A549 (cell line): ENCODE measurements at regions not wholly inside any gene's neighbourhood (a gene's known extent, or its start where the extent isn't known, plus 50 kb on each side); places are given as distances from the start of the nearest gene placed in this dataset.

ENCODE experiments used
- ATAC-seq, 2 experiments: fragments of 200-7000 bp in 1 of 2; fragments of >200 bp in 1 of 2; cut with Nextera tagmentation in 1 of 2; cut with Tn5 transposase in 1 of 2; 3 replicates each; pipeline versions ENCODE4 v1.8.0 to v1.9.1; 2018 to 2020; ENCODE audit warnings: mild to moderate bottlenecking in 1 of 2, moderate library complexity in 1 of 2
- CTCF ChIA-PET: fragments of 300-600 bp; sonication (Branson Sonifier 250); formaldehyde crosslinking; extraction: SDS; loops from one replicate; lab custom pipeline; 2021; ENCODE audit warnings: antibody characterized with exemption, inconsistent platforms; lab: Yijun Ruan, JAX
- POLR2A ChIA-PET: fragments of 350-600 bp; formaldehyde crosslinking; extraction: SDS; loops from one replicate; lab custom pipeline; 2021; ENCODE audit warnings: antibody characterized with exemption, inconsistent platforms; lab: Yijun Ruan, JAX
- DNase-seq, 2 experiments: peaks; one replicate each; pipeline versions ENCODE4 v3.0.0 to v3.0.0-alpha.2; 2011 to 2016; ENCODE audit warnings: low read depth in 1 of 2, low spot score in 1 of 2
- FAIRE-seq: peaks from 2 replicates; lab custom pipeline; 2011; peaks lifted over from hg19 to GRCh38; lab: Jason Lieb, UNC
- H3K27ac ChIP-seq, 2 experiments: fragments of >200 bp; sonication (Bioruptor Twin); formaldehyde crosslinking; 3 replicates each; pipeline ENCODE4 v1.5.1; 2016 to 2017
- H3K4me1 ChIP-seq: fragments of >200 bp; sonication (Bioruptor Twin); formaldehyde crosslinking; 3 replicates; pipeline ENCODE4 v1.6.1; 2016
- H3K4me2 ChIP-seq: fragments of >200 bp; sonication (Bioruptor Twin); formaldehyde crosslinking; 3 replicates; pipeline ENCODE4 v1.6.1; 2016
- H3K4me3 ChIP-seq: fragments of >200 bp; sonication (Bioruptor Twin); formaldehyde crosslinking; 3 replicates; pipeline ENCODE4 v1.5.1; 2016
- H3K9me3 ChIP-seq: fragments of >200 bp; sonication (Bioruptor Twin); formaldehyde crosslinking; 3 replicates; pipeline ENCODE4 v1.6.1; 2016
- ATOH8 ChIP-seq: fragments of 250-450 bp; sonication (Bioruptor Pico); IDR thresholded peaks from 2 replicates; pipeline ENCODE4 v1.5.0; 2020; ENCODE audit warnings: low read depth, mild to moderate bottlenecking, moderate library complexity
- BCL3 ChIP-seq: fragments of >200 bp; sonication (Bioruptor Twin); formaldehyde crosslinking; IDR thresholded peaks from 3 replicates; pipeline ENCODE4 v1.6.1; 2016
- BHLHE40 ChIP-seq: IDR thresholded peaks from 2 replicates; pipeline ENCODE4 v1.6.1; 2012; ENCODE audit warnings: low read depth, low read length, inconsistent platforms
- CEBPB ChIP-seq, 2 experiments: fragments of >200 bp in 1 of 2; sonication (Bioruptor Twin) in 1 of 2; formaldehyde crosslinking in 1 of 2; IDR thresholded peaks; 2 replicates each; pipeline ENCODE4 v1.6.1; 2012 to 2016
- CHD2 ChIP-seq: fragments of 150-350 bp; IDR thresholded peaks from 2 replicates; pipeline ENCODE4 v1.6.1; 2014; ENCODE audit warnings: low read length; ENCODE audit not compliant: partially characterized antibody
- CTCF ChIP-seq: fragments of >200 bp; sonication (Bioruptor Twin); formaldehyde crosslinking; IDR thresholded peaks from 3 replicates; pipeline ENCODE4 v1.5.1; 2016
- E2F6 ChIP-seq: IDR thresholded peaks from 2 replicates; pipeline ENCODE4 v1.6.1; 2012; ENCODE audit warnings: low read depth, borderline replicate concordance
- ELK1 ChIP-seq: fragments of 150-350 bp; IDR thresholded peaks from 2 replicates; pipeline ENCODE4 v1.6.1; 2014; ENCODE audit warnings: low read depth, mild to moderate bottlenecking, low read length
- FOSB ChIP-seq: fragments of 250-450 bp; sonication (Bioruptor Pico); IDR thresholded peaks from 2 replicates; pipeline ENCODE4 v1.5.0; 2020; ENCODE audit warnings: mild to moderate bottlenecking, moderate library complexity
- GATA3 ChIP-seq: IDR thresholded peaks from 2 replicates; pipeline ENCODE4 v1.6.1; 2012; ENCODE audit warnings: borderline replicate concordance
- HEYL ChIP-seq: fragments of 250-450 bp; sonication (Bioruptor Pico); IDR thresholded peaks from 2 replicates; pipeline ENCODE4 v1.8.0; 2021; ENCODE audit warnings: mild to moderate bottlenecking, moderate library complexity
- HMGXB4 ChIP-seq: fragments of 250-450 bp; sonication (Bioruptor Pico); IDR thresholded peaks from 2 replicates; pipeline ENCODE4 v1.5.0; 2021; ENCODE audit warnings: mild to moderate bottlenecking, moderate library complexity, borderline replicate concordance
- MAFK ChIP-seq: fragments of 450-650 bp; IDR thresholded peaks from 2 replicates; pipeline ENCODE4 v1.6.1; 2014; ENCODE audit not compliant: partially characterized antibody
- POLR2A ChIP-seq: IDR thresholded peaks from 2 replicates; pipeline ENCODE4 v1.6.1; 2012; ENCODE audit warnings: mild to moderate bottlenecking, low read length
- RARB ChIP-seq: fragments of 250-450 bp; sonication (Bioruptor Pico); IDR thresholded peaks from 2 replicates; pipeline ENCODE4 v1.8.0; 2021; ENCODE audit warnings: mild to moderate bottlenecking, moderate library complexity
- SREBF2 ChIP-seq: fragments of 450-650 bp; IDR thresholded peaks from 2 replicates; pipeline ENCODE4 v1.6.1; 2014; ENCODE audit warnings: mild to moderate bottlenecking, moderate library complexity
- ZNF302 ChIP-seq: fragments of 250-450 bp; sonication (Bioruptor Pico); IDR thresholded peaks from 2 replicates; pipeline ENCODE4 v1.9.0; 2021; ENCODE audit warnings: inconsistent platforms, mild to moderate bottlenecking, moderate library complexity
- WGBS: methylation state at CpG from one replicate; pipeline ENCODE4 v1.1.6; 2017; ENCODE audit errors: missing lambda C conversion rate; 5-methylcytosine and 5-hydroxymethylcytosine counted together

- H3K4me2 ChIP-seq = no peak overlapping the region
- ChIA-PET POLR2A (no interaction called here), CTCF (no interaction called here)
- TF ChIP-seq SREBF2 (no peak), CHD2 (no peak), ELK1 (no peak), HMGXB4 (no peak), POLR2A (no peak), ZNF302 (CRISPR knock-in tag) (no peak), GATA3 (no peak)
- DNase-seq (no peak), FAIRE-seq (no peak), ATAC-seq (no peak)
- no peak overlapping the region for H3K27ac ChIP-seq
- no peaks in the 10 kb centered on the region for H3K4me1 ChIP-seq
- no peaks in the 10 kb centered on the region for H3K9me3 ChIP-seq
- H3K4me3 ChIP-seq = no peak overlapping the region
Observed at GRCh38 chr1:106961646-106962045, 94.8 kb upstream of the PRMT6 start.

GRCh38 chr1:106962591-106962990 lies 93.9 kb upstream of the PRMT6 start:
- ChIA-PET CTCF (no interaction called here), POLR2A (no interaction called here)
- TF ChIP-seq E2F6 = no peak
- no peak for TF ChIP-seq HEYL (CRISPR knock-in tag)
- no peak for FAIRE-seq
- Histone ChIP-seq H3K27ac (no peak overlapping the region), H3K9me3 (no peaks in the 10 kb centered on the region), H3K4me3 (no peak overlapping the region), H3K4me1 (no peaks in the 10 kb centered on the region), H3K4me2 (no peak overlapping the region)
- 0% methylated on average over 3 of the region's 3 CpGs for WGBS
- ATAC-seq = no peak
- DNase-seq = no peak

GRCh38 chr1:106964495-106964894 lies 92.0 kb upstream of the PRMT6 start:
- ATAC-seq (no peak), FAIRE-seq (no peak), DNase-seq (no peak)
- CTCF ChIA-PET = no interaction called here
- TF ChIP-seq MAFK (peak; percentile 3), E2F6 (no peak), ELK1 (no peak)
- Histone ChIP-seq H3K9me3 (no peaks in the 10 kb centered on the region), H3K27ac (no peak overlapping the region), H3K4me3 (no peak overlapping the region), H3K4me1 (no peaks in the 10 kb centered on the region), H3K4me2 (no peak overlapping the region)
- POLR2A ChIA-PET = no interaction called here
- 1% methylated on average over 4 of the region's 4 CpGs for WGBS

GRCh38 chr1:106968644-106969043 lies 87.8 kb upstream of the PRMT6 start:
- WGBS = 0% methylated on average over 2 of the region's 2 CpGs
- FAIRE-seq (no peak), DNase-seq (no peak), ATAC-seq (no peak)
- ChIA-PET CTCF (no interaction called here), POLR2A (no interaction called here)
- Histone ChIP-seq H3K4me2 (no peak overlapping the region), H3K4me1 (no peaks in the 10 kb centered on the region), H3K9me3 (no peaks in the 10 kb centered on the region), H3K4me3 (no peak overlapping the region), H3K27ac (no peak overlapping the region)
- no peak for TF ChIP-seq E2F6
- no peak for TF ChIP-seq BHLHE40
- TF ChIP-seq CTCF = no peak
- no peak for TF ChIP-seq GATA3
- no peak for TF ChIP-seq BCL3
- no peak for TF ChIP-seq ATOH8 (CRISPR knock-in tag)
- TF ChIP-seq RARB (CRISPR knock-in tag) = no peak
- TF ChIP-seq HMGXB4 = no peak
- TF ChIP-seq CEBPB (IDR thresholded peaks at IDR 0.05) = no peak
- TF ChIP-seq FOSB (CRISPR knock-in tag) = no peak
